ENCODE measurements at regions not wholly inside any gene's neighbourhood (a gene's known extent, or its start where the extent isn't known, plus 50 kb on each side); places are given as distances from the start of the nearest gene placed in this dataset.

DNA sequence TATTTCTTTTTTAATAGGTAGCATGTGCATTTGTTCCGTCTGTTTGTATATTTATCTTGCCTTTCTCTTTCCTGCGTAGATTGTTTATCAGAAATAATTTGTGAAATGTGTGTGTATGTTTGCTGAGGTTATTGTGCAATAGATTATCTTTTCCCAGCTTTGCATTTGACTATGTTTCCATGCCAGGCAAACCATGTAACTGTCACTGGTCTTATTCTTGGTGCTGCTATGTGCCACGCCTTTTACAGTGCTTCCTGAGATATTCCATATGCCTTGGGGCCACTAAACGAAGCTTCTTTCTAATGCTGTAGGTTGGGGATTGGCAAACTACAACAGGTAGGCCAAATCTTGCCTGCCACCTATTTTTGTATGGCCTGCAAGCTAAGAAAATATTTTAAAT lies 598.8 kb downstream of the PLPP3 start:
- 93% methylated on average over 4 of the region's 4 CpGs; no CpG with 5 or more reads in 1 of the 2 experiments for WGBS, 2 experiments (ENCODE audit: extremely low coverage in 1 of 2, insufficient coverage in 1 of 2, insufficient read length in 1 of 2, insufficient replicate concordance in 2 of 2, low coverage in 1 of 2, low lambda C conversion rate in 2 of 2, missing lambda C conversion rate in 1 of 2)

More for the DNA sequence above, 598.8 kb downstream of the PLPP3 start:
- FAIRE-seq, result no peak
- H3K4ac ChIP-seq (replicated peaks; ENCODE audit: insufficient read length, low read depth, low read length), result no peak overlapping the region
- H2BK5ac ChIP-seq (ENCODE audit: low read depth, low read length), result no peak overlapping the region
- DNase-seq (ENCODE audit: low read depth in 1 of 2, low spot score in 2 of 2), result no peak
- no peak overlapping the region for H2BK12ac ChIP-seq (ENCODE audit: low read depth, low read length)
- no peak overlapping the region for H3K23ac ChIP-seq (ENCODE audit: insufficient read length)
- no peak overlapping the region for H4K8ac ChIP-seq (ENCODE audit: extremely low read depth, insufficient read depth, low read length)
- H2AK5ac ChIP-seq (ENCODE audit: low read depth, low read length), result no peak overlapping the region
- no peaks in the 10 kb centered on the region for H3K9me3 ChIP-seq (ENCODE audit: insufficient read depth in 2 of 2, low read depth in 1 of 2, low read length in 1 of 2)
- H3K4me1 ChIP-seq (replicated peaks in 1 of 4; ENCODE audit: control insufficient read depth in 3 of 4, insufficient read depth in 4 of 4, low read length in 3 of 4), result no peaks in the 10 kb centered on the region
- H3K9ac ChIP-seq (replicated peaks in 1 of 4; ENCODE audit: extremely low read depth in 1 of 4, low read depth in 3 of 4, low read length in 3 of 4), result no peak overlapping the region
- no peaks in the 10 kb centered on the region for H3K79me2 ChIP-seq (ENCODE audit: control insufficient read depth in 1 of 2, insufficient read depth in 2 of 2, low read length in 2 of 2)
- no peak overlapping the region for H2AFZ ChIP-seq (ENCODE audit: low read length)
- no peaks in the 10 kb centered on the region for H3K23me2 ChIP-seq (ENCODE audit: low read depth, low read length)
- no peak overlapping the region for H4K91ac ChIP-seq (replicated peaks; ENCODE audit: insufficient read length, low read length)
- no peaks in the 10 kb centered on the region for H3K79me1 ChIP-seq (ENCODE audit: low read depth, low read length)
- ChIA-PET CTCF (ENCODE audit: partially characterized antibody) (interaction anchor here (0.6 to 0.7 kb wide), 3 partner anchors 289 to 800 kb away, joined by 3 read pairs; no protein-coding TSS in a partner anchor), POLR2A (ENCODE audit: partially characterized antibody) (no interaction called here)
- no peak overlapping the region for H3K56ac ChIP-seq (replicated peaks; ENCODE audit: insufficient read length, low read depth, low read length)
- no peaks in the 10 kb centered on the region for H4K20me1 ChIP-seq (replicated peaks in 1 of 2; ENCODE audit: control insufficient read depth in 1 of 2, insufficient read depth in 2 of 2, low read length in 2 of 2)
- TF ChIP-seq SIRT6 (IDR thresholded peaks at IDR 0.05; ENCODE audit: low read length) (no peak), BACH1 (IDR thresholded peaks at IDR 0.05; ENCODE audit: low read length) (no peak), CHD2 (IDR thresholded peaks at IDR 0.05; ENCODE audit: low read length) (no peak), KDM5A (IDR thresholded peaks at IDR 0.05; ENCODE audit: low read length) (no peak), CREB1 (IDR thresholded peaks at IDR 0.05) (no peak), GTF2F1 (IDR thresholded peaks at IDR 0.05; ENCODE audit: borderline replicate concordance, low read depth, low read length) (no peak), SUZ12 (IDR thresholded peaks at IDR 0.05; ENCODE audit: low read length) (no peak), SAP30 (IDR thresholded peaks at IDR 0.05; ENCODE audit: insufficient read depth, insufficient replicate concordance, low read length) (no peak), POLR2A (IDR thresholded peaks at IDR 0.05; ENCODE audit: control extremely low read depth in 1 of 2, low read depth in 2 of 2, low read length in 2 of 2) (no peak), HDAC6 (IDR thresholded peaks at IDR 0.05; ENCODE audit: low read depth, low read length) (no peak), TBP (IDR thresholded peaks at IDR 0.05; ENCODE audit: low read depth, low read length) (no peak)
- TF ChIP-seq, protein P1, sequence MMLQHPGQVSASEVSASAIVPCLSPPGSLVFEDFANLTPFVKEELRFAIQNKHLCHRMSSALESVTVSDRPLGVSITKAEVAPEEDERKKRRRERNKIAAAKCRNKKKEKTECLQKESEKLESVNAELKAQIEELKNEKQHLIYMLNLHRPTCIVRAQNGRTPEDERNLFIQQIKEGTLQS (IDR thresholded peaks at IDR 0.05; ENCODE audit: insufficient read depth, low read depth, low read length), result no peak
- H3K14ac ChIP-seq (ENCODE audit: insufficient read length), result no peak overlapping the region
- no peak overlapping the region for H3K4me3 ChIP-seq (ENCODE audit: extremely low read depth in 1 of 4, insufficient read depth in 2 of 4, low read depth in 3 of 4, low read length in 4 of 4)
- no peaks in the 10 kb centered on the region for H3K36me3 ChIP-seq (ENCODE audit: control insufficient read depth in 2 of 4, insufficient read depth in 4 of 4, low read length in 3 of 4)
- no peak overlapping the region for H4K5ac ChIP-seq (ENCODE audit: insufficient read length, low read depth, low read length)
- no peak overlapping the region for H2BK120ac ChIP-seq (replicated peaks; ENCODE audit: low read depth, low read length)
- no peak overlapping the region for H3K27ac ChIP-seq (ENCODE audit: low read depth, low read length)
- no peak overlapping the region for H3K18ac ChIP-seq (ENCODE audit: extremely low read depth, low read length)
- H2BK15ac ChIP-seq (ENCODE audit: low read length), result no peak overlapping the region
- no peak overlapping the region for H3K4me2 ChIP-seq (ENCODE audit: insufficient read depth in 1 of 2, low read depth in 2 of 2, low read length in 2 of 2)
- no peaks in the 10 kb centered on the region for H3K27me3 ChIP-seq (replicated peaks in 1 of 4; ENCODE audit: control insufficient read depth in 3 of 4, extremely low read depth in 1 of 4, insufficient read depth in 3 of 4, low read length in 3 of 4)
- H2BK20ac ChIP-seq (ENCODE audit: low read length), result no peak overlapping the region
